GM23338 (cell line): ENCODE measurements at regions not wholly inside any gene's neighbourhood (a gene's known extent, or its start where the extent isn't known, plus 50 kb on each side); places are given as distances from the start of the nearest gene placed in this dataset.

Experiments
- CREB1 ChIP-seq: fragments of 250-450 bp; sonication (Bioruptor Pico); IDR thresholded peaks from 2 replicates; pipeline ENCODE4 v1.5.0; 2020; ENCODE audit warnings: low read depth, mild to moderate bottlenecking, moderate library complexity
- CTCF ChIP-seq, 2 experiments: fragments of 200-600 bp in 1 of 2; sonication (generic) in 1 of 2; conservative IDR thresholded peaks; 2 replicates each; pipeline versions ENCODE4 v1.5.1 to v1.6.1; 2016 to 2017; ENCODE audit warnings: antibody characterized with exemption in 2 of 2, low read depth in 2 of 2, mild to moderate bottlenecking in 2 of 2, moderate library complexity in 1 of 2
- POLR2AphosphoS5 ChIP-seq: IDR thresholded peaks from 2 replicates; pipeline ENCODE4 v1.6.1; 2016; ENCODE audit warnings: antibody characterized with exemption, low read depth
- REST ChIP-seq: IDR thresholded peaks from one replicate; pipeline ENCODE4 v1.6.1; 2018; ENCODE audit warnings: antibody characterized with exemption; ENCODE audit not compliant: unreplicated experiment
- ZNF114 ChIP-seq: fragments of 250-450 bp; sonication (Bioruptor Pico); IDR thresholded peaks from 2 replicates; pipeline ENCODE4 v1.5.0; 2020; ENCODE audit warnings: mild to moderate bottlenecking, moderate library complexity
- ZNF331 ChIP-seq: fragments of 250-450 bp; sonication (Bioruptor Pico); IDR thresholded peaks from 2 replicates; pipeline ENCODE4 v1.5.0; 2020; ENCODE audit warnings: low read depth, mild to moderate bottlenecking, moderate library complexity

GRCh38 chr12:65614259-65614889, 209.9 kb upstream of the HMGA2 start:
- TF ChIP-seq CTCF (conservative IDR thresholded peaks at IDR 0.05; ENCODE audit: low read depth in 2 of 2) (no peak), REST (no peak), ZNF331 (no peak), ZNF114 (CRISPR knock-in tag) (no peak), CREB1 (CRISPR knock-in tag) (no peak), POLR2AphosphoS5 (no peak)
